ENCODE measurements at regions not wholly inside any gene's neighbourhood (a gene's known extent, or its start where the extent isn't known, plus 50 kb on each side); places are given as distances from the start of the nearest gene placed in this dataset.

DNA sequence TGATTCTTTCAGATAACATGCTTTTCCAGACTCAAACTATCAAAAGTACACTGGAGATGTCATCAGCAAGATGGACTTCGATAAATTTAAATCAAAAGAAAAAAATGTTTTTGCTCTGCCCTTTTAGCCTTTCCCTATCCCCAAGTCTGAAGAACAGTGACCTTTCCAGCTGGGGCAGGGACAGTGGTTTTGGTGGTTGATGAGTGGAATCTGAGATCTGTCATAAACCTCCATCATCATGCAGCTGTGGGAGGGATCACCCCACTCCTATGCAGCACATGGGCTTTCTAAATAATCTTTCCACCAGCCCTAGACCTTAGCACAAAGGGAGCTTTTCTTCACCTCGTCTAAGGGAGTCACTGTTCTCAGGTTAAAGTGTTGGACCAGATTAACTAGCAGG lies 869.5 kb upstream of the SOX9 start:
- ATAC-seq (ENCODE audit: poor library complexity) (no peak), DNase-seq (no peak)
- intact Hi-C loops (cut with DNase I): no loop called here

DNA sequence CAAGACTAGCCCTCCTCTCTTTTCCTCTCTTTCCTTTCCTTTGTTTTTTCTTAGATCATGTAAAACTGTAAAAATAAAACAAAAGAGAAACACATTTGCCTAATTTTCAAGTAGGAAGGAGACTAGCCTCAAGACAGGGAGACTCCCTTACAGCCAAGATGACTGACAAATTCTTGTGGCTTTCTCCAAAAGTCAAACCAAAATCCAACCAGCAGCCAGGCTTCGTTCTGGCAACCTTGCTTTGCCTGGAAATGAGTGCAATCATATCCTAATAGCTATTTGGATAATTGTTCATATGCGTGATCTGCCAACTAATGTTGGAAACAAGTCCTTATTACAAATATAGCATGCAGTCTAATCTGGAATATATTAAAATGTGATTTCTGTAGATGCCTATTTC lies 868.9 kb upstream of the SOX9 start:
- no peak for ATAC-seq (ENCODE audit: poor library complexity)
- intact Hi-C loops (cut with DNase I): no loop called here
- no peak for DNase-seq

DNA sequence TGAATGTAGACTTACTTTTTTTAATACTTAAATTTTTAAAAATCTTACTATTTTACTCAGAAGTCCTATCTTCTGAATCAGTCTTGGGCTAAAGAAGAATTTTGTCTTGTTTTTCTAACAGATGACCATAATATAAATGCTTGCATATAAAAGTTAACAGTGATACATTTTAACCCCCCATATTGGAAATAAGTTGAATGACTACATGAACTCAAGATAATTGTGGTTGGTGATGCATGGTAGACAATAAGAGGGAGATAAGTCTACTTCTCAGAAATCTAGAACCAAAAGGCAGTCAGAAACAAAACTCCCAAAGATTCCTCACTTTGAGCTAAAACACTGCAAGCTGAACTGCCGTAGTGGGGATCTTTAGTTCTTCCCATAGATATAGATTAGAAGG lies 868.4 kb upstream of the SOX9 start:
- ATAC-seq (ENCODE audit: poor library complexity): no peak
- intact Hi-C loops (cut with DNase I): no loop called here
- no peak for DNase-seq

DNA sequence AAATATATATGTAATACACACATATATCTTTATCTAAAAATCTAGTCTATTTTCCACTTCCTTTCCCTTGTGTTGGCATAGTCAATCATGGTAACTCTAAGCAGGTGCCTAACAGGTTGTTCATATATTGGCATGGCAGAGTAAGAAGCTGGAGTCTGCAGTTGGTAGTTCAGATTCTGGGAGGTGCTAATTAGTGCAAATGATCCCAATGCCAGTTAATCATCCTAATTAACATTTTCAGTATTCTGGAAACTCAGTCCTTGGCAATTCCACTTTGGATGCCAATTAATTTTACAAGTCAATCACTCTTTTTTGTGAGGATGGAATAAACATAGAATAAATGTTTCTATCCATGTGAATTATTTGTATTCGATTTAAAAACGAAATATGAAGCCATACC lies 863.7 kb upstream of the SOX9 start:
- ATAC-seq (ENCODE audit: poor library complexity): no peak
- intact Hi-C loops (cut with DNase I): no loop called here
- no peak for DNase-seq

DNA sequence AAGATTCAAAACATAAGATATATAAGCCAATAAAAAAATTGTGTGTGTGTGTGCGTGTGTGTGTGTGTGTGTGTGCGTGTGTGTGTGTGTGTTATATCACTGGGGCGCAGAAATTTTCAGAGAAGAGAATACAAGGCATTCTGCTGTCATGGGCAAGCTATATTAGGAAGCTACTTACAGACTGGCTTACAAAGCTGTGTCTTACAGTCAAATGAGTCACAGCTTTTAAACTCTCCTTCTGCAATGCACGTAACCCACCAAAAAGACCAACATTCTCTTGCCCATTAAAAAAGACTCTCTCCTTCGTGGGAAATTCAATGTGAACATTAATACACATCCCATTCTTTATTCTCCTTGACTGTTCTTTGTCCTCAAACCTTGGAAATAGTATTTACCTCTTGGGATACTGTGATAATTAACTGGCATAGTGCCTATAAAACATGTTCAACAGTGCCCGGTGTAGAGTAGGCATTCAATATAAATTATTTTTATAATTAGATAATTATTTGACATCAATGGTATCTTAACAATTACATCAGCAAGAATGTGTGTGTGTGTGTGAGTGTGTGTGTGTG lies 860.4 kb upstream of the SOX9 start:
- intact Hi-C loops (cut with DNase I): no loop called here
- no peak for DNase-seq
- ATAC-seq (ENCODE audit: poor library complexity): no peak

DNA sequence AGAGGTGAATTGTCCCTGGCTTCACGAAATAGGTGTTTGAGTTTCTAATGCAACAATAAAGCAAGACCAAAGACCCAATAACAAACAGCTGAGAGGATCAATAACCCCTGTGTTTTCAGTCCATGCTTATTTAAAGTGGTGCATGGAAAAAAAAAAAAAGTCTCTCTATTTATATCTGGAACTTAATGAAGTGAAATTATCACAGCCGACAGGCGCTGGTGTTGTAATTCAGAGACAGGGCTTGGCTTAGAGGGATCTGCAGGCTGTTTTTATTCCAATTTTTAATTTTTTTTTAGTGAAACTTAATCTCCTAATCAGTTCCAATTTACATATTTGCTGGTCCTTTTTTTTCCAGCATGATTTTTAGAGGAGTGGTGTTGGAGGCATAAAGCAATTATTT lies 858.2 kb upstream of the SOX9 start:
- intact Hi-C loops (cut with DNase I): no loop called here
- DNase-seq (no peak), ATAC-seq (ENCODE audit: poor library complexity) (no peak)

DNA sequence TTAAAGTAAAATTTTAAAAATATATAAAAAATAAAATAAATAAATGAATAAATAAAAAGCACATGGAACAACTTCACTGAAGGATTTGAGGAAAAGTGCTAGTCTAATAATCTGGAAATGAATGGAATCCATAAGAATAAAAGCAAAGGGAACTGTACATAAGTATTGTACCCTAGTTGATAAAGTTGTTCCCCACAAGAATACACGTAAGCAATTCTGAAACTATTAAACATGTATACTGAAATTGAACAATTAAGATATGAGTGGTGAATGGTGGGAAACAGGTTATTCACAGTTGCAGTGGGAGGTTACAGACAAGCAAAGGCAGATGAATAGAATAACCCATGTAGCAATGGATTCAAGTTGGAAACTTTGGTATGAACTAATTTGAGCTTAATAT lies 853.2 kb upstream of the SOX9 start:
- DNase-seq (no peak), ATAC-seq (ENCODE audit: poor library complexity) (no peak)
- intact Hi-C loops (cut with DNase I): no loop called here

DNA sequence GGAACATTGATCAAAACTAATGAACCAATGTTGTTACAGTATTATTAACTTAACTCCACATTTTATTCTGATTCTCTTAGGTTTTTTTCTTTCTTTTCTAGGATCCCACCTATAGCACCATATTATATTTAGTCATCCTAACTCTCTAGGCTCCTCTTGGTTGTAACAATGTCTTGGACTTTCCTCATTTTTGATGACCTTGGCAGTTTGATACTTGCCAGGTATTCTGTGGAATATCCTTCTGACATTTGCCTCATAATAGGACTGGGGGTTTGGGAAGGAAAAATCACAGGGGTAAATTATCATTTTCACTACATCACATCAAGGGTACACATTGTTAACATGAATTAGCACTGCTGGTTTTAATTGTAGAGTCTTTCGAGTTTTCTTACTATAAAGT lies 851.6 kb upstream of the SOX9 start:
- intact Hi-C loops (cut with DNase I): no loop called here
- DNase-seq (no peak), ATAC-seq (ENCODE audit: poor library complexity) (no peak)

DNA sequence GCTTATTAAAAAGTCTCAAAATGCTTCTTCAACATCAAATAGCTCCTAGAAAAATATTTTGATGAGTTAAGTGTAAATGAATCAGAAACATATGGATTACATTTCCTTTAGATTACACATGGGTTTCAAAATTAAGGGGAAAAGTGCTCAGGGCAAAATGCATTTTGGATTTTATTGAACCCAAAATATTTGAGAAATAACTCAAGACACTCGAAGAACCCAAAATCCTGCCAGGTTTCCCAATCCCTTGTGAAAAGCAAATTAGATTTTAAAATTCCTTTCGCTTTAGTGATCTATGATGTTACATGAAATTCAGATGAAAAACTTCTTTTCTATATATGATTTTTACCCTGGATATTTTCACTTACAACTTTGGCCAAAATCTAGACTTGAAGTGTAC lies 847.4 kb upstream of the SOX9 start:
- ATAC-seq (ENCODE audit: poor library complexity): no peak
- intact Hi-C loops (cut with DNase I): no loop called here
- no peak for DNase-seq

DNA sequence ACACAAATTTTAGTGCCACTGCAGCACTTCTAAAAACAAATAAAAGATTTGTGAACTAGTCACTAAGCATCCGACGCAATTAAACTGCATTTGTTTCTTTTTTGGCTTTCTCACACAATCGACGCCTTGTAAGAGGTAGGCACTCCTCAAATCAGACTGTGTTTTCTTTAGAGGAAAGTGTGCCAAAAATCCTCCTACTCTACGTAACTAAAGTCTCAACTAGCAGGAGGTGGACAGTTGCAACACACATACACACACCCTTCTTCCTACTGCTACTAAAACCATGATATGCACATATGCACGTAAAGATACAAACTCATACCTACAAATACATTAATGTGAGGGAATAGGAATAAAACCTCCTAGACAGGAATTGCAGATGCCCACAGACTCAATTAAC lies 844.7 kb upstream of the SOX9 start:
- intact Hi-C loops (cut with DNase I): no loop called here
- ATAC-seq (ENCODE audit: poor library complexity) (no peak), DNase-seq (no peak)

DNA sequence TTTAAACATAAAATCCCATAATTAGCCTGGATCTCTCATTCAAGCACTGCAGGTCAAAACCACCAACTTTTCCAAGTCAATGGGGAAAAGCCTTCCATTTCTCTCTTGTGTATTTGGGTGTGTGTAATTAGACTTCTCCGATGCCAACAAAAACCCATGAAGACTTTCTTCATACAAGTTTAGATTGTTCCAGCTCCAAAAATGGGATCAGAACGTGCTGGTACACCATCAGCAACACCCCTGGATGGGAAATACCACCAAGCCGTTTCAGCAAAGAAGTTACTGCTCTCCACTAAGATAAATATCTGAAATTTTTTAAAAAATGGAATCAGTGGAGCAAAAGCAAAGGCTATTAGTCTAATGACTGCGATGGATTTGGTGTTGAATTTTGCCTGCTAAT lies 837.3 kb upstream of the SOX9 start:
- DNase-seq (no peak), ATAC-seq (ENCODE audit: poor library complexity) (no peak)
- intact Hi-C loops (cut with DNase I): no loop called here

DNA sequence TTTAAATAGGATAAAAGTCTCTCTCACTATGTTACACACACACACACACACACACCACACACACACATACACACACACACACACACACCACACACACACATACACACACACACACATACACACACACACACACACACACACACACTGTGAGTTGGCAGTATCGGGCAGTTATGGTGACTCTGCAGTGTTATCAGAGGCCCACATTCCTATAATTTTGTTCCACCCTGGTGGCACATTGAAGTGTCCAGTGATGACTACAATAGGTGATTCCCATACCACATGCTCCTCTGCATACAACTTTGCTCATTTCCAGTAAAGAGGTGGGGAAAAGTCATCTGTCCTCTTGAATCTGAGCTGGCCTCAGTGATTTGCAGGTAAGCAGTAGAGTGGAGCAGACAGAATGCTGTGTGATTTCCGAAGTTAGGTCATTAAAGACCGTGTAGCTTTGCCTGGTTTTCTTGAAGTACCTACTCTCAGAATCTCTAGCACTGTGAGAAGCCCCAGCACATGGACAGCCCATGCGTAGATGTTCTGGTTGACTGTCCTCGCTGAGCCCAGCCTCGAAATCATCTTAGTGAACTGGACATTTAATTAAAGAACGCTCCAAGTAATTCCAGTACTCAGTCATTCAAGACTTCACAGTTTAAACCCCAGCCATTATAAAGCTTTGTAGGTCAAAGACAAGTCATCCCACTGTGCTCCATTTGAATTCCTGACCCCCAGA lies 836.6 kb upstream of the SOX9 start:
- ATAC-seq (ENCODE audit: poor library complexity) (no peak), DNase-seq (no peak)
- intact Hi-C loops (cut with DNase I): no loop called here

DNA sequence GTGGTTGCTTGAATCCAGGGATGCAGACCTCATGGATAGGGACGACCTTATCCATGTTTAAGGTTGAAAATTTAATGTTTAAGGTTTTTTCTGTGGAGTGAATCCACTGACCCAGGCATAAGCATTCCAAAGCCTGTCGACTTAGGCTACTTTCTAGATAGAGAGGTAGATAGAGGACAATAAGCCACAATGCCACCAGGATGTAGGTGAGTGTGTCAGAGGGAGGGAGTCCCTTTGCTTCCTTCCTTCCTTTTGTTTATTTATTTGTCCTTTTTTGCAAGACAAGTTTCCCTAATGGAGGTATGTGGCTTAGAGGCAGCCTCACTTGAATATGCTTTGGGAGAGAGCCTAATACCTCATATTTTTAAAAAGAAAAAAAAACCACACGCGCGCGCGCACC lies 834.2 kb upstream of the SOX9 start:
- intact Hi-C loops (cut with DNase I): no loop called here
- no peak for DNase-seq
- ATAC-seq (ENCODE audit: poor library complexity): no peak

DNA sequence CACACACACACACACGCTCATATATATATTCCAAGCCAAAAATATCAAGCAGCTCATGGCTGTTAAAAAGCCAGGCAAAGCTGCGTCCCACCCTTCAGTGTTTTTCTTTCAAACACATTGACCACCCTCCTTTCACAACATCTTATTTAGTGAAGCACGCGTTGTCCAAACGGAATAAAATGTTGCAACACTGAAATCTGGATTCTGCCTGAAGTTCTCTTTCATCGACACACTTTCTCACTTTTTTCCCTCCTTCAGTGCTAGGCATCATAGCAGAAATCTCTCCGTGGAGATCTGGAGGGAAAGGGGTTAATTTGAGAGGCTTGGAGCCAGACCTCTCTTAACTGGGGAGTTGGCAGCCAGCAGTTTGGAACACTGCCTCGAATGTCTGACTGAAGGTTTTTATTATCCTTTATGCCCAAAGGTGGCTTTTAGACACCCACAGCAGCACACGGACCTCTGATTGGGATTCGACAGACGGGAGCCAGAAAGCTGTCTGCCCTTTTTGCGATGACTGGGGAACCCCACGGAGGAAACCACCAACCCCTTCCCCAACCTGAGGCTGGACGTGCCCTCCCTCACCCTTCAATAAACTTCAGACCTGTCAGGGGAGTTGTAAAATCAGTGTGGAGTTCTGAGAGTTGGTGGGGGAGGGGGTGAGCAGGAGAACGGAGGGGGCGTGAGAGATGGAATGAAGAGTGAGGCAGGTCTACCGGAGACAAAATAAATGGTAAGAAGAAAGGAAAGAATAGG lies 833.6 kb upstream of the SOX9 start:
- intact Hi-C loops (cut with DNase I): no loop called here
- ATAC-seq (ENCODE audit: poor library complexity): no peak
- DNase-seq: no peak

DNA sequence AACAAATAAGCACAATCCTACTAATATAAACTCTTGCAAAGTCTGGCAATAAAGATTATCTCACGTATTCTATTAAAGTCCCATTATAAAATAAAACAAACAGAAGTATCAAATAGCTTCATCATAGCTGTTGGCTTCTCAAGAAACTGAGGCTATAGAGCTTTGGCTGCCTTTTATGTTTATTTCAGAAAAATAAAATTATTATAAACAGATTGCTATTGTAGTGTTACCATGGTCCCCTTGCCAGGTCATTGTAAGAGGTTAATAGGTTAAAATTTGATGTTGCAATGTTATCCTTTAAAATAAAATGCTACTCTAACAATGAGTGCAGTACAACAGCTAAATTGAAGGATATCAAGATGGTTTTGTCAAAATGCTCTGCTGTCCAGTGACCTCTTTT lies 828.8 kb upstream of the SOX9 start:
- DNase-seq: no peak
- ATAC-seq (ENCODE audit: poor library complexity): no peak
- intact Hi-C loops (cut with DNase I): no loop called here

DNA sequence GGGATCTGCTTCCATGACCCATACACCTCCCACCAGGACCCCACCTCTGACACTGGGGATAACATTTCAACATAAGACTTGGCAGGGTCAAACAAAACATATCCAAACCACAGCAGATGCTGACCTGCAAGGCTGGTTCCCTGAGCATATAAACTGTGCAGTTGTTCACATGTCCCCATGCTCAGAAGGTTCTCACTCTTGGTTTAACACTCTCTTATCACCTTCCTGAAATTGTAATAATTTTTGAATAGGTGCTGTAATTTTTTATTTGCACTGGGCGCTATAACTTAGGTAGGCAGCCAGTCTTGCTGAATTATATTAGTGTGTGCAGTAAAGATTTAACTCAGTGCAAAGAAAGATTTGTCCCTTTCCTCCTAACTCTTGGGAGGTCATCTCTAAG lies 824.8 kb upstream of the SOX9 start:
- intact Hi-C loops (cut with DNase I): no loop called here
- DNase-seq: no peak
- no peak for ATAC-seq (ENCODE audit: poor library complexity)

DNA sequence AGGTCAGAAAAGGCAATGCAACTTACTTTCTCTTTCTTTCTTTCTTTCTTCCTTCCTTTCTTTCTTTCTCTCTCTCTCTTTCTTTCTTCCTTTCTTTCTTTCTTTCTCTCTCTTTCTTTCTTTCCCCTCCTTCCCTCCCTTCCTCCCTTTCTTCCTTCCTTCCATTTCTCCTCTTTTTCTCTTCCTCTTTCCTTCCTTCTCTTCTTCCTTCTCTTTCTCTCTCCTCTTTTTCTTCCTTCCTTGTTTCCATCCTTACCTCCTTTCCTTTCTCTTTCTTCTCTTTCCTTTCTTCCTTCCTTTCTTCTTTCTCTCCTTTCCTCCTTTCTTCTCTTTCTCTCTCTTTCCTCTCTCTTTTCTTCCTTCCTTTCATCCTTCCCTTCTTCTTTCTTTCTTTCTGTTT lies 819.8 kb upstream of the SOX9 start:
- no peak for ATAC-seq (ENCODE audit: poor library complexity)
- intact Hi-C loops (cut with DNase I): no loop called here
- no peak for DNase-seq

DNA sequence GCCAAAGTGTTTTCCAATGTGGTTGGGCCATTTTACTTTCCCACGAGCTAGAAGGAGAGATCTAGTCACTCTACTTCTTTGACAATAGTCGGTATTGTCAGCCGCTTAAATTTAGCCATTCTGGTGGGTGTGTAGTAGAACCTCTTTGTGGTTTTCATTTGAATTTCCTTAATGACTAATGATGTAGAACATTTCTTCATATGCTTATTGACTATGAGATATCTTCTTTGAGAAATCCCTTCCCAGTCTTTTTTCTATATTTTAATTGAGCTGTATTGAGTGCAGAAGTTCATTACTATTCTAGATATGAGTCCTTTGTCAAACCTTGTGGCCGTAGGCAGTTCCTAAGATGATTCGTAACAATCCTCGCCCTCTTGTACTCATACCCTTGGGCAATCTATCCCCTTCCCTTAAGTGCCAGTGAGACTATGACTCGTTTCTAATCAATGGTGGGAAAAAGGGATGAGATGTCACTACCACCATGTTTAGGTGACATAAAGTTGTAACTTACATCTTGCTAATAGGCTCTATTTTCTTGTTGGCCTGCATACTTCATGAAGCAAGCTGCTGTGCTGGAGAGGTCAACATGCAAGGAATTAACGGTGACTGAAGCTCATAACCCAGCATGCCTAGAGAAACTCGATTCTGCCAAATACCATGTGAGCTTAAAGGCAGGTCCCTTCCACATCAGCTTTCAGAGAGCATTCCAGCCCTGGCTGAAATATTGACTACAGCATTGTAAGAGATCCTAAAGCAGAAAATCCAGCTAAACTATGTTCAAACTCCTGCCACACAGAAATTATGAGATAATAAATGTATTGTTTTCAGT lies 817.9 kb upstream of the SOX9 start:
- DNase-seq: no peak
- intact Hi-C loops (cut with DNase I): no loop called here
- no peak for ATAC-seq (ENCODE audit: poor library complexity)

DNA sequence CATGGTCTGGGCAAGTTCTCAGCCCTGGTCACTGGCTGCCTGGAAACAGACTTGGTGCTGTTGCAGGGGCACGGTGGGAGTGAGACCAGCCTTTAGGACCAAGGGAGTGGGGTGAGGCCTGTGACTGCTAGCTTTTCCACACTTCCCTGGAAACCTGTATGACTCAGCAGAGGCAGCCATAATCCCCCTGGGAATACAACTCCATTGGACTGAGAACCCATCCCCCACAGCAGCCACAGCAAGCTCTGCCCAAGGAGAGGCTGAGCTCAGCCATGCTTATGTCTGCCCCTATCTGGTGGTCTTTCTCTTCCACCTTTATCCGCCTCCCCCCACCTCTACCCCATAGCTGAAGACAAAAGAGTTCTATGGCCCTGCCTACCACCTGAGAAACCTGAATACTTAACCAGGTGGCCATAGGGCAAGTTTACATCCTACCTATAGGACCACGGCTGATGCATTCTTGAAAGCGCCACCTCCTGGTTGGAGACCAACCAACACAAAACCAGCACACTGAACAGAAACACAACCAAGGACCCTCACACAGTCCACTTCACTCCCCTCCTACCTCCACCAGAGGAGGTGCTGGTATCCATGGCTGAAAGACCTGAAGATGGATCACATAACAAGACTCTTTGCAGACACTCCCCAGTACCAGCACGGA lies 816.2 kb upstream of the SOX9 start:
- ATAC-seq (ENCODE audit: poor library complexity) (no peak), DNase-seq (no peak)
- intact Hi-C loops (cut with DNase I): no loop called here

Measured in Right ventricle myocardium superior (tissue), 1 donor.